ENCODE measurements at regions not wholly inside any gene's neighbourhood (a gene's known extent, or its start where the extent isn't known, plus 50 kb on each side); places are given as distances from the start of the nearest gene placed in this dataset.
"Not testable (repeated sequence)": the region's sequence is repeated elsewhere in the genome, so short reads cannot be mapped to it uniquely, and the experiment has no call there.

GRCh38 chrX:4547213-4547836, 833.9 kb upstream of the PRKX start:
- DNase-seq (ENCODE audit: low read depth): peak; percentile 2

GRCh38 chrX:4546178-4546577, 832.7 kb upstream of the PRKX start:
- DNase-seq (ENCODE audit: low read depth): not testable (repeated sequence)

GRCh38 chrX:4528247-4528646, 814.8 kb upstream of the PRKX start:
- no peak for DNase-seq (ENCODE audit: low read depth)

GRCh38 chrX:4485912-4486311, 772.5 kb upstream of the PRKX start:
- no peak for DNase-seq (ENCODE audit: low read depth)

DNA sequence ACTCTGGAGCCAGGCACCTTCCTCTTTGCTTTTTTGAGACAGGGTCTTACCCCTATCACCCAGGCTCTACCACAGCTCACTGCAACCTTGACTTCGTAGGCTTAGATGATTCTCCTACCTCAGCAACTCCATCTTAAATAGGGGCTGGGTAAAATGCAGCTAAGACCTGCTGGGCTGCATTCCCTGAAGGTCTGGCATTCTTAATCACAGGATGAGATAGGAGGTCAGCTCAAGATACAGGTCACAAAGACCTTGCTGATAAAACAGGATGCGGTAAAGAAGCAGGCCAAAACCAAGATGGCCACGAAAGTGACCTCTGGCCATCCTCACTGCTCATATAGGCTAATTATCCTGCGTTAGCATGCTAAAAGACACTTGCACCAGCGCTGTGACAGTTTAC, 770.8 kb upstream of the PRKX start:
- no peak for DNase-seq (ENCODE audit: low read depth)

DNA sequence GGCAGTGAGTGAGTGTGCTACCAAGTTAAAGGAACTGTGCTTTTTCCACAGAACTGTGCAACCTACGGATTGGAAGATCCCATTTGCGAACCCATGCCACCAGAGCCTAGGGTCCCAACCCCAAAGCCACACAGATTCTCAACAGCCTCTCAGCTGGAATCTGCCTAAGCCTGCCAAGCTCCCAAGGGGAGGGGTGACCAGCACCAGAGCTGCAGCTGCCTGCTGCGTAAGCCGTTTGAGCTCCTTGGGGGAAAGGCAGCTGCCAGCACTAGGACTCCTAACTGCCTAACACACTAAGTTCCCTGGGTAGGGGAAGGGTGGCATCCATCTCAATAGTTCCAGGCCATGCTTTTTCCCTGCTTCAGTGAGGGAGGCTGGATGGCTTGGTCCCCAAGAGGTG, 738.1 kb upstream of the PRKX start:
- no peak for DNase-seq (ENCODE audit: low read depth)

- DNase-seq (ENCODE audit: low read depth): no peak
These were observed 736.7 kb upstream of the PRKX start for GRCh38 chrX:4450177-4450576.

- no peak for DNase-seq (ENCODE audit: low read depth)
These were observed 722.5 kb upstream of the PRKX start for GRCh38 chrX:4435905-4436304.

DNA sequence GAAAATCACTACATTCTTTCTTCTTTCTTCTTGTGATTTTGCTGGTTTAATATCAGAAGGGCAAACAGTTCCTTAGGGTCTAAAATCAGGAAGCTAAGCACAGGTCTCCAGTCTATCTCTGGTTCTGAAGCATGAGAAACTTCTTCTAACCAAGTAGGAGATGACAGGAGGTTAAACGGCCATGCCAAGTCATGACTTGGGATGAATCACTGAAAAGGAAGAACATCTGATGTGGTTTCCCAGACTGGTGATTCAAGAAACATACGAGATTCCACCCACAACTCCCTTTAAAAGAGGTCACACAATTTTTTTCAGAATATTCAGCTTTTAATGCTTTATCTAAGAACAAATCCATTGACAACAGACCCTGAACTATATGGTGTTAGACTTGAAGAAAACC, 684.0 kb upstream of the PRKX start:
- DNase-seq (ENCODE audit: low read depth): no peak

GRCh38 chrX:4382273-4382672, 668.8 kb upstream of the PRKX start:
- no peak for DNase-seq (ENCODE audit: low read depth)

DNA sequence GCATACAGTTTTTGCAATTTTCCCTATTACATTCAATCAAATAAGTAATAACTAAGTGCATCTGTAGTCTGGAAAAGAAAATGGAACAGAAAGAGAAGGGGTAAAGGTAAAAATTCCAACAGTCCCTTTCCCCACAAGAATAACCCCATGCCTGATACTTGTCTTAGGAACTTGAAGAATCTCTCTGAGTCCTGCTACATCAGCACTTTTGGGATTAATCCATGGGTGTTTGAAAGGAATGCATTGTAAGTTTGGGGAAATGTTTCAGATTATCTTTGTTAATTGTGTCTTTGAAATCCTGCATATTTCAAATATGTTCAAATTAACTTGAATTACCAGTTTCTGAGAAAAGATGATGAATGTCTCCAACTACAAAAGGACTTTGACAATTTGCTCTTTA, 667.3 kb upstream of the PRKX start:
- DNase-seq (ENCODE audit: low read depth): no peak

- no peak for DNase-seq (ENCODE audit: low read depth)
These were observed 665.6 kb upstream of the PRKX start for GRCh38 chrX:4379071-4379470.

GRCh38 chrX:4373791-4374190, 660.3 kb upstream of the PRKX start:
- DNase-seq (ENCODE audit: low read depth): no peak

- no peak for DNase-seq (ENCODE audit: low read depth)
These were observed 645.1 kb upstream of the PRKX start for GRCh38 chrX:4358577-4358976.

GRCh38 chrX:4322916-4323315, 609.5 kb upstream of the PRKX start:
- no peak for DNase-seq (ENCODE audit: low read depth)

- DNase-seq (ENCODE audit: low read depth): no peak
These were observed 607.0 kb upstream of the PRKX start for GRCh38 chrX:4320436-4320947.

GRCh38 chrX:4315891-4316290, 602.4 kb upstream of the PRKX start:
- DNase-seq (ENCODE audit: low read depth): no peak

DNA sequence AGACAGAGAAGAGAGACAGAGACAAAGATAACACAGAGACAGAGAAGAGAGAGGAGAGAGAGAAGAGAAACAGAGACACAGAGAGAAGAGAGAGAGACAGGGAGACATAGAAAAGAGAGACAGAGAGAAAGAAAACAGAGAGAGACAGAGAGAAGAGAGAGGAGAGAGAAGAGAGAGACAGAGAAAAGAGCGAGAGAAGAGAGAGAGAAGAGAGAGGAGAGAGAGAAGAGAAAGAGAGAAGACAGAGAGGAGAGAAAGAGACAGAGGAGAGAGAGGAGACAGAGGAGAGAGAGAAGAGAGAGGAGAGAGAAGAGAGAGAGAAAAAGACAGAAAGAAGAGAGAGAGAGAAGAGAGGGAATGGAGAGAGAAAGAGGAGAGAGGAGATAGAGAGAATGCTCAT, 601.1 kb upstream of the PRKX start:
- no peak for DNase-seq (ENCODE audit: low read depth)

- DNase-seq (ENCODE audit: low read depth): no peak
These were observed 563.7 kb upstream of the PRKX start for GRCh38 chrX:4277122-4277521.

GRCh38 chrX:4268676-4269075, 555.2 kb upstream of the PRKX start:
- no peak for DNase-seq (ENCODE audit: low read depth)

GRCh38 chrX:4265036-4265435, 551.6 kb upstream of the PRKX start:
- DNase-seq (ENCODE audit: low read depth): no peak

GRCh38 chrX:4263030-4263803, 549.8 kb upstream of the PRKX start:
- DNase-seq (ENCODE audit: low read depth): no peak

DNA sequence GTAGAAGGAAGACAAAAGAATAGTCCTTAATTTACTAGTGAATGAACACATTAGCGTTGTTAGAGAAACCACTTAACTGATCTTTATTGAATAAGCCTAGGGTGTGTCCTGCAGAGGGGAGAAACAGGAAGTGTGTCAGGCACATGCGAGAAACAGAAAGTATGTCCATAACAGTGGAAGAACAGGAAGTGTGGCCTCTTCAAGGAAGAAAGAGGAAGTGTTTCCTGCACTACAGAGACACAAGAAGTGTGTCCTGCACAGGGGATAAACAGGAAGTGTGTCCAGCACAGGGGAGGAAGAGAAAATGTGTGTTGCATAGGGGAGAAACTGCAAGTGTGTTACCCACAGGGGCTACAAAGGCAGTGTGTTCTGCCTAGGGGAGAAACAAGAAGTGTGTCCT, 539.6 kb upstream of the PRKX start:
- no peak for DNase-seq (ENCODE audit: low read depth)

- DNase-seq (ENCODE audit: low read depth): no peak
These were observed 536.0 kb upstream of the PRKX start for GRCh38 chrX:4249401-4249800.
